ENCODE measurements at regions not wholly inside any gene's neighbourhood (a gene's known extent, or its start where the extent isn't known, plus 50 kb on each side); places are given as distances from the start of the nearest gene placed in this dataset.
"Not testable (repeated sequence)": the region's sequence is repeated elsewhere in the genome, so short reads cannot be mapped to it uniquely, and the experiment has no call there.

DNA sequence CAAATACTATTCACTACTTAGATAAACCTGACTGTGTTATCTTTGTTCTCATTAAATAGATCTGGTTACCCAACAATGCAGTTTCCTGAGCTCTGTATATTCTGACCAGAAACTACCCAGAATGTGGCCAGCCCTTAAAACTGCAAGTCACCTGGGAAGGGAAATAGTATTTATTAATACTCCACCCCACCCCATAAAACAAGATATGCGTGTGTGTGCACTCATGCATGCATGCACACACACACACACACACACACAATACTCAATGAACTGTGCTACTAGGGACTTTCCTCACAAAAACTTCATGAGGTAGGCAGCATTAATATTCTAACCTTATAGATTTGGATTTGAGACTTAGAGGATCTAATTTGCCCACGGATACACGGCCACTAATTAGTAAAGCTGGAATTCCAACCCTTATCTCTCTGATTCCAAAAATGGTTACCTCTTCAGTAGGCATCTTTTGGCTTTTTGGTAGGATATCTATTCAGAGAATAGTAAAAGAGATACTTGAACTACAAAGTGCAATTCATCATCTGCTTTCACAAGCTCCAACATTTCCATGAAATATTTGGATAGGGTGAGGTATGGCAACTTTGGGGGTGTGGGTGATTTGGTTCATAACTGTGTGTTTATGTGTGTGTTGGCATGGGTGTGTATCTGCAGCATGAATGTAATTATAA lies 197.0 kb upstream of the CFAP20DC start:
- no peak for DNase-seq

DNA sequence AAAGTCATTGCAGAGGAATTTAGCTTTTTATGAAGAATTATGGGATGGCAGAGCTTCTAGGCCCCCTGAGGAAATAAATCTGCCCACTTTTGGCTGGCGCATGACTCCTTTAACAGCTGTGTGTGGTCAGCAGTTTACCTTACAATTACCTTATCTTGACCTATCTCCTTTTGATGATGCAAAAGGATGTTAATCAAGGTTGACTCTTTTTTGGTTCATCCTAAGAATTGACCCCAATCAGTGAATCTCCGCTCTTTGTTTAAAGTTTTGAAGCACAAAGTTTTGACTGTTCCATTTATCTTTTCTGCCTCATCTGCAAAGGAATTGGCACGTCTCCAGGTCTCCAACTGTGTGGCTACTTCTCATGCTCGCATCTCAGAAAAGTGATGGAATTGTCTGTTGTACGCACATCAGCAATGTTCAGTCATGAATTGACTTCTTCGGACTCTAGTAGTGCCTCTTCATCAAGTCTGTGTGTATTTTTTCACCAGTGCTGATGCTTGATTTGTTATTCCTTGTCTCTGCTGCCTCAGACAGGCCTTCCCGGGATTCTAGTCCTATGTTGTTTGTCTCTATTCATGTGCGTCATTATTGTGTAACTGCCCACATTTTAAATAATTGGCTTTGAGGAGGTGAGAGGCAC lies 196.2 kb upstream of the CFAP20DC start:
- DNase-seq = no peak

DNA sequence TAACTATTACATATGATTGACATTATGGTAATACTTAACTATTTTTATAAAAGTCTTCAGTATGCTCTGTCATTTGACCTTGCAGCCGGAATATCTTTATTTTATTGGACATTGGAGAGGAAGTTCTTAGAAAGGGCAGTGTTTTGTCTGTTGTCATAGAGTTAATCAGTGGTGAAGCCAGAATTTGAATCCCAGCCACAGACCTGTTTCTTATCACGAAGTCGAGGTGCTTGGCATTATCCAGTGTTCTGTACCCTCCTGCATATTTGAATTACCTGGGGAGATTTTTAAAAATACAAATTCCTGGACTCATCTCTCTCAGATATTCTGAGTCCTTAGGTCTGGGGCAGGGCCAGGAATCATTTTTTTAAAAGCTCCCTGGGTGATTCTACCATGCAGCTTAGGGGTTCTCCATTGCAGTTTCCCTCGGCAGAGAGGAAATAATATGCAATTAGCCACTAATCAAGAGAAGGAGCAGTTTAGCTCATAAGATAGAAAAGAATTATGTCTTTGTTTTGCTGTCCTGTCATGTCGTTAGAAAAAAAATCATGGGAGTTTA lies 195.6 kb upstream of the CFAP20DC start:
- DNase-seq = no peak

GRCh38 chr3:59244343-59244742 lies 194.5 kb upstream of the CFAP20DC start:
- DNase-seq = no peak

DNA sequence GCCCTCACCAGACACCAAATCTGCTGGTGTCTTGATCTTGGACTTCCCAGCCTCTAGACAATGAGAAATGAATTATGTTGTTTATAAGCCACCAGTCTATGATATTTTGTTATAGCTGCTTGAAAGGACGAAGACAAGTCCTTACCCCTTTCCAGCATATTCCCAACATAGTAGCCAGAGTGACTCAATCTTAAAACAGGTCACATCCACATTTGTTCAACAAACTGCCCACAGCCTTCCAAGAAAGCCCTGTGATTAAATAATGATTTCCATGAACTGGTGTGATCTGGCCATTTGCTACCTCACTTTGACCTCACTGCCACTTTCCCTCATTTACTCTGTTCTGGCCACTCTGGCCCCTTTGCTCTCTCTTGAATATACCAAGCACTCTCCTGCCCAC lies 193.7 kb upstream of the CFAP20DC start:
- DNase-seq = no peak

GRCh38 chr3:59240666-59241255 lies 190.9 kb upstream of the CFAP20DC start:
- no peak for DNase-seq

GRCh38 chr3:59237121-59237520 lies 187.3 kb upstream of the CFAP20DC start:
- DNase-seq = no peak

GRCh38 chr3:59235634-59236012 lies 185.8 kb upstream of the CFAP20DC start:
- DNase-seq = no peak

DNA sequence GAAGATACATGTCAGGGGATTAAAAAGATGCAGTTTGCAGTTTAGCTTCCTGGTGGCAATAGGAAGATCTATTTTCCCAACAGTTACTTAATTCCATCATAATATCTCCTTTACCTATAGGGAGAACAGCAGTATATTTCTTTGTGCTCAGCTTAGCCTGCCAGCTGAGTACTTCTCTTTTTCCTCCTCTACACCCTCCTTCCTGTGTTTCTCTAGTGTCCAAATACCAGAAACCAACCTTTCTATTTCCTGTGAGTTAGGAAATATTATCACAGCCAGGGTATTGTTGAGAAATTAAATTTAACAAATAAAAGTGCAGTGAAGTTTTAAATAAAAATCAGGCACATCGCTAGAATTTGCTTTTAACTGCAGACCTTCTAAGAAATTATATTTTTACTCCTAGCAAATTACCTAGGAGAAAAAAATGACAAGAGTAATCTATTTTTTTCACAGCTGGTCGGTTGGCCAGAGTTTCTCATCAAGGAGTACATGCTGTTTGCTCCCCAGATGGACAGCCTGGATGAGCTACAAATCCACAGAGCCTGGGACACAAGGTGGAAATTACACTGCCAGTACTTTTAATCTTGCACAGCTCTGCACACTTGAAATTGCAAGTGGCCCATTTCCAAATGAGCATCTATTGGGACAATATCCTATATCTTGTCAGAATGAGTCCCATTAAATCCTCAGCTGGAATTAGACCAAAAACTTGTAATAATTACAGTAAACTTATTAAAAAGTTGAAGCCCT lies 185.2 kb upstream of the CFAP20DC start:
- no peak for DNase-seq

DNA sequence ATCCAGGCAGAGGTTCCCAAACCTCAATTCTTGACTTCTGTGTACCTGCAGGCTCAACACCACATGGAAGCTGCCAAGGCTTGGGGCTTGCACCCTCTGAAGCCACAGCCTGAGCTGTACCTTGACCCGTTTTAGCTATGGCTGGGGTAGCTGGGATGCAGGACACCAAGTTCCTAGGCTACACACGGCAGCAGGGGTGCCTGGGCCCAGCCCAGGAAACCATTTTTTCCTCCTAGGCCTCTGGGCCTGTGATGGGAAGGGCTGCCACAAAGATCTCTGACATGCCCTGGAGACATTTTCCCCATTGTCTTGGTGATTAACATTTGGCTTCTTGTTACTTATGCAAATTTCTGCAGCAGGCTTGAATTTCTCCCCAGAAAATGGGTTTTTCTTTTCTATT lies 180.6 kb upstream of the CFAP20DC start:
- not testable (repeated sequence) for DNase-seq

DNA sequence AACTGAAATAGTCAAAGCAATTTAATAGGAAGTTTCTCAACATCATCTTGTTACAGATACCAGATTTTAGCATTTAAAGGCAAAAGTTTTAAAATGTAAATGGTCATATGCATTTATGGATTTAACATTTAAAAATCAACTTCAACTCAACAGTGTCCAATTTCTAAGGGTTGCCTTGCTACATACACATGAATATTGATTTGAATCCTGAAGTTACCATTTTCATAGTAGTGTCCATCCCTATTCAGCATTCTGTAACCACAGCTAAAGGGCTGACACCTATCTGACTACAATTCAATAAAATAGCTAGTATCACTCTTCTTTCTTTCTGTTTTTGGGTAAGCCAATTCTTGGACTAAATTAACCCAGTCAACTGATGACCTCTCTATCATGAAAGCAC lies 164.0 kb upstream of the CFAP20DC start:
- DNase-seq = no peak

GRCh38 chr3:59212128-59212779 lies 162.4 kb upstream of the CFAP20DC start:
- DNase-seq = peak; percentile 27

DNA sequence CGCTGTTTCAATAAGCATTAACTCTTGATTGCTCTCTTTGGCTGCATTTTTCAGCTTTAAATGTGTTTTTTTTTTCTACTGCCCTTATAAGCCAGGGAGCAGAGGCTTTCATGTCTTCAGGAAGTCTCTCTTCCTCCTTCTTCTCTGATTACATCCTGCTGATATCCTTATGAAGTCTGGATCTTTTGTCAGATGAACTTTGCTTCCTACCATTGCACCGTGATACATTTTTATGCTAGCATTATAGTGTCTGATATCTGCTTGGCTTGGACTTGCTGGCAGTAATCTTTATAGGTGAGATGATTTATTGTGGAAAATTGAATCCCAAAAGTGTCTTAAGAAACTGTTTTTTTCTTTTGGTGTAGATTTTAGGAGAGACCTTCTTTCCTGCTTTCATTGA lies 160.4 kb upstream of the CFAP20DC start:
- no peak for DNase-seq

DNA sequence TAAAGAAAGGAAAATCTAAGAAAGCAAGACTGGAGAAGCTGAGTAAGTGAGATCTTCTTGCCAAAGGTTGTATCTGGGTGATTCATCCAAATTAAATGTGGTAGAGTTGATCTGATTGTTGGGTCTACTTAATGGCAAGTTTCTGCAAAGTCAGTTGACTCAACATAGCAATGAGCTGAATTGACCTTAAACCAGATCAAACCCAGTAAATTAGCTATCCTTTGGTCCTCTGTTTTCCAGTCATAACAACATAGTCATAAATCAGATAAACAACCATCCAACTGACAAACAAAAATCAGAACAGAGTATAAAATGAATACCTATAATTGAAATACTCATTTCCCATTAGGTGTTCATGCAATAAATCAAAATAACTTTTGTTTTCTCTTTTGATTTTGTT lies 142.6 kb upstream of the CFAP20DC start:
- DNase-seq = no peak

GRCh38 chr3:59191651-59192050 lies 141.8 kb upstream of the CFAP20DC start:
- no peak for DNase-seq

DNA sequence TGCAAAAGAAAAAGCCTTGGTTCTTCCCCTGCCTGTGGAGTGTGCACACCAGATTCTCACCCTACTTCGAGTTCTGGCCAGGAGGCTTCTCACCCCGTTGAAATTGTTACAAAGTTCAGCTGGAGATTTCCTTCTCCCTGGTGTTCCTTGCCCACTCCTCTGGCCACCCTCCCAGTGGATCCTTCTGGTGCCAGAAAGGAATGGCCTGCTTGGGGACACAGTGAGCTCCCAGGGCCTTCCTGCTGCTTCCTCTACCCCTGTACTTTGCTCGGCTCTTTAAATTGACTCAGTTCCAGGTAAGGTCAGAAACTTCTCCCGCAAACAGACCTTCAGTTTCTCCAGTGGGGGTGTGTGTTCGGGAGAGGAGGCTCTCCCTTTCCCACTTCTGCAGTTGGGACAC lies 140.1 kb upstream of the CFAP20DC start:
- DNase-seq = no peak

GRCh38 chr3:59189526-59189925 lies 139.7 kb upstream of the CFAP20DC start:
- DNase-seq = no peak

DNA sequence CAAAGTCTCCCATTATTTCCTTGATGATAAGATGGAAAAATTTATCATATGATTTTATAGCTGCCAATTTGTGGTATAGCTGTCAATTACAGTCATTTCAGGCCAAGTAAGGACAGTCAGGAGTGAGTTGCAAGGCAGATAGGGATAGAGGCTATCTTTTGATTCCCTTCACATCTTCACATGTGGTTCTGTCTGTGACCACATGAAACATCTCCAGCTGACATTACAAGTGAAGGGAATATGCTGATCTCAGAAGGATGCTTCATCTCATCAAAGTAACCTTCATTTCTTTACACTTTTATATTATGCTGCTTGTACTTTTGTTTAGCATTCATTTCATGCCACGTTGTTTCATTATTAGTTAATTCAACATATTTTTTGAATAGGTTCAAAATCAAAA lies 136.9 kb upstream of the CFAP20DC start:
- no peak for DNase-seq

DNA sequence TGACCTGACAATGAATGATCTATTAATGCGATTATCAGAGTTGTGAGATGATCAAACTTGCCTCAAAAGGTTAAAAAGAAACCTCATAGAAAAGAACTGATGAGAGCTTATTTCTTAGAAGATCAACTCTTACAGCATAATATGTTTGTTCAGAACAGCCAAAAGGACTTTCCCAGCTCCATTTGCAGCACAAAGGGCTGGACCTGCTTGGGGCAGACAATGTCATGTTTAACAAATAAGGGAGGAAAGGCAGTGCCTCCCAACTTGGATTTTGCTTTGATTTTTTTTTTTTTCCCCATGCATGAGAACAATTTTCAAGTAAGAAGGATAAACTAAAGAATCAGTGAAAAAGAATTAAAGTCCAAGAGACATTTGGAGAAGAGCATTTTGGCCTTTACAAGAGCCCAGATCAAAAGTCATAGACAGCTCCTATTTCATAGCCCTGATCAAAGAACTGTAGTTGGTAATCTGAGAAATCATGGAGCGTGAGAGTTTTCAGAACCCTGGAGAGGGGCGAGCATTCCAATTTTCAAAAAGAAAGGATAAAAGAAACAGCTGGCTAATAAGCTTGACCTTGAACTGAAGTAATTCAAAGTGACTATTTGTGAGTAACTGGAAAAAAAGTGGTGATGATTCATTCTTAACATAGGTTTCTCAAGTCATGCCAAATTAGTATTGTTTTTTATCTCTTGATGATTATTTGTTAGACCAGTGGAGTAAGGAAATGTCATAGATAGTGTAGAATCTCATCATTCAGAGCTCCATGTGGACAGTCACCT lies 136.0 kb upstream of the CFAP20DC start:
- DNase-seq = no peak

DNA sequence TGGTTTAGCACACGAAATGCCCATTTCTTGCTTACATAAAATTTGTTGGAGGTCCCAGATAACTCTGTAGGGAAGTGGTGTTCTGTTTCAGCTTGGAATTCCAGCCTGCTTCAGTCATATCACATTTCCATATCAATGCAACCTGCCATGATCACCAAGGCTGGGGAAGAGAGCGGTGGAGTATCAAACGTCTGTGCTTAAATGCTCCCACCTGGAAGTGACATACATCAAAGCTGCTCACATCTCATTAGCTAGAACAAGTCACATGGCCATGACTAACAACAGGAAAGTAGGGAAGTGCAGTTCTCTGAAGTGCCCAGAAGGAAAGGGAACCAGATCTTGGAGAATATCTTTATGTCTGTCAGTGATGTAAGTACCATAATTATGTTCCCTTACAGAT lies 130.2 kb upstream of the CFAP20DC start:
- no peak for DNase-seq

- DNase-seq = no peak
Observed at GRCh38 chr3:59178698-59179097, 128.9 kb upstream of the CFAP20DC start.

DNA sequence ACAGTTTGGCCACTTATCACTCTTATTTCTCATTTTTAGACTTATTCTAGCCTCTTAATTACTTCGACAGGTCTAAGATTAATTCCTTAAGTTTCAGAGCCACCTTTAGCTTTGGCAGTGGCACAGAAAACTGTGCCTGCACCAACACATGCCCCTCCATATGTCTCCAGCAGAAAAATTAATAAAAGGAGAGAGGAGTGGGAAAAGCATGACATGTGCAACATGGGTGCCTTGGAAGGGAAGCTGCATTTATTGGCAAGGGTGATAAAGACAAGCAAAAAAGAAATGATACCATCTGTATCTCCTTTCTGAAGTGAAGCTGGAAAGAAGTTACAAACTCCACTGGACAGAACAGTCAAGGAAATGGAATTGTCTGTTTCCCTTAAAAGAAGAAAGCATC lies 121.7 kb upstream of the CFAP20DC start:
- no peak for DNase-seq
